ENCODE measurements at regions not wholly inside any gene's neighbourhood (a gene's known extent, or its start where the extent isn't known, plus 50 kb on each side); places are given as distances from the start of the nearest gene placed in this dataset.

GRCh38 chr1:88117597-88117996 lies 566.5 kb upstream of the PKN2 start:
- DNase-seq (ENCODE audit: low read depth): no peak
- H3K4me3 ChIP-seq (ENCODE audit: control insufficient read depth, low read depth, low read length): no peak overlapping the region
- TF ChIP-seq CTCF (conservative IDR thresholded peaks at IDR 0.05; ENCODE audit: control insufficient read depth, insufficient read depth, low read depth, low read length): no peak

- TF ChIP-seq CTCF (conservative IDR thresholded peaks at IDR 0.05; ENCODE audit: control insufficient read depth, insufficient read depth, low read depth, low read length): no peak
- DNase-seq (ENCODE audit: low read depth): no peak
- H3K4me3 ChIP-seq (ENCODE audit: control insufficient read depth, low read depth, low read length): no peak overlapping the region
Observed at GRCh38 chr1:88118176-88118845, 565.8 kb upstream of the PKN2 start.

- DNase-seq (ENCODE audit: low read depth): no peak
- H3K4me3 ChIP-seq (ENCODE audit: control insufficient read depth, low read depth, low read length): no peak overlapping the region
- TF ChIP-seq CTCF (conservative IDR thresholded peaks at IDR 0.05; ENCODE audit: control insufficient read depth, insufficient read depth, low read depth, low read length): no peak
Observed at GRCh38 chr1:88124614-88125013, 559.5 kb upstream of the PKN2 start.

GRCh38 chr1:88126467-88126866 lies 557.6 kb upstream of the PKN2 start:
- H3K4me3 ChIP-seq (ENCODE audit: control insufficient read depth, low read depth, low read length): no peak overlapping the region
- TF ChIP-seq CTCF (conservative IDR thresholded peaks at IDR 0.05; ENCODE audit: control insufficient read depth, insufficient read depth, low read depth, low read length): no peak
- DNase-seq (ENCODE audit: low read depth): no peak

GRCh38 chr1:88133991-88134390 lies 550.1 kb upstream of the PKN2 start:
- no peak overlapping the region for H3K4me3 ChIP-seq (ENCODE audit: control insufficient read depth, low read depth, low read length)
- TF ChIP-seq CTCF (conservative IDR thresholded peaks at IDR 0.05; ENCODE audit: control insufficient read depth, insufficient read depth, low read depth, low read length): no peak
- DNase-seq (ENCODE audit: low read depth): no peak

GRCh38 chr1:88134983-88135921 lies 548.8 kb upstream of the PKN2 start:
- no peak for DNase-seq (ENCODE audit: low read depth)
- no peak for TF ChIP-seq CTCF (conservative IDR thresholded peaks at IDR 0.05; ENCODE audit: control insufficient read depth, insufficient read depth, low read depth, low read length)
- no peak overlapping the region for H3K4me3 ChIP-seq (ENCODE audit: control insufficient read depth, low read depth, low read length)

All from fibroblast of mammary gland (primary cell).